OCI-LY7 (cell line): ENCODE measurements at regions not wholly inside any gene's neighbourhood (a gene's known extent, or its start where the extent isn't known, plus 50 kb on each side); places are given as distances from the start of the nearest gene placed in this dataset.

Source experiments
- EZH2phosphoT487 ChIP-seq: fragments of 200-600 bp; sonication (generic); IDR thresholded peaks from 2 replicates; pipeline ENCODE4 v1.6.1; 2018; ENCODE audit warnings: low read depth, borderline replicate concordance, mild to moderate bottlenecking, mixed run types, antibody characterized with exemption, low read length, moderate library complexity, mixed read lengths
- TF ChIP-seq, protein P1 (sequence below): fragments of 200-600 bp; sonication (generic); conservative IDR thresholded peaks from 2 replicates; pipeline ENCODE4 v1.5.1; 2014; ENCODE audit warnings: mild to moderate bottlenecking, antibody characterized with exemption, low read length, moderate library complexity, mixed read lengths

DNA sequence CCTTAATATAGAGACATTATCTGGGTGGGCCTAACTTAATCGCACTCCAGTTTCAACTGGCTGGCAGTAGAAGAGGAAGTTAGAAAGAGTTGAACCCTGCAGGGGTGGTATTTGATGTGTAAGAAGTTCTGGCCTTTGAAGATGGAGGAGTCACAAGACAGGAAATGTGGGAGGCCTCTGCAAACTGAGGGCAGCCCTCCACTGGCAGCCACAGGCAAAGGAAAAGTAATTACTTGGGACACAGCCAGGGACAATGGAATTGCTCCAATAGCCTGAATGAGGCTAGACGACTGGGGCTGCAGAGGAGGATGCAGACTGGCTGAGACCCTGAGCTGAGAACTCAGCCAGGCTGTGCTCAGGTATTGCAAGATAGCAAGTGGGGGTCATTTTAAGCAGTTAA lies 703.3 kb upstream of the ARGLU1 start:
- TF ChIP-seq, protein P1, sequence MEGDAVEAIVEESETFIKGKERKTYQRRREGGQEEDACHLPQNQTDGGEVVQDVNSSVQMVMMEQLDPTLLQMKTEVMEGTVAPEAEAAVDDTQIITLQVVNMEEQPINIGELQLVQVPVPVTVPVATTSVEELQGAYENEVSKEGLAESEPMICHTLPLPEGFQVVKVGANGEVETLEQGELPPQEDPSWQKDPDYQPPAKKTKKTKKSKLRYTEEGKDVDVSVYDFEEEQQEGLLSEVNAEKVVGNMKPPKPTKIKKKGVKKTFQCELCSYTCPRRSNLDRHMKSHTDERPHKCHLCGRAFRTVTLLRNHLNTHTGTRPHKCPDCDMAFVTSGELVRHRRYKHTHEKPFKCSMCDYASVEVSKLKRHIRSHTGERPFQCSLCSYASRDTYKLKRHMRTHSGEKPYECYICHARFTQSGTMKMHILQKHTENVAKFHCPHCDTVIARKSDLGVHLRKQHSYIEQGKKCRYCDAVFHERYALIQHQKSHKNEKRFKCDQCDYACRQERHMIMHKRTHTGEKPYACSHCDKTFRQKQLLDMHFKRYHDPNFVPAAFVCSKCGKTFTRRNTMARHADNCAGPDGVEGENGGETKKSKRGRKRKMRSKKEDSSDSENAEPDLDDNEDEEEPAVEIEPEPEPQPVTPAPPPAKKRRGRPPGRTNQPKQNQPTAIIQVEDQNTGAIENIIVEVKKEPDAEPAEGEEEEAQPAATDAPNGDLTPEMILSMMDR: no peak
- no peak for TF ChIP-seq EZH2phosphoT487
